Gastroesophageal sphincter (tissue), 4 donors: ENCODE measurements at regions not wholly inside any gene's neighbourhood (a gene's known extent, or its start where the extent isn't known, plus 50 kb on each side); places are given as distances from the start of the nearest gene placed in this dataset.
"Not testable (repeated sequence)": the region's sequence is repeated elsewhere in the genome, so short reads cannot be mapped to it uniquely, and the experiment has no call there.

Experiments
- ATAC-seq: fragments of 150-250 bp; one replicate; pipeline ENCODE4 v1.9.1; 2016; ENCODE audit warnings: mild to moderate bottlenecking, moderate library complexity
- H3K27ac ChIP-seq, 4 donors: fragments of 200-600 bp; sonication (generic) in 3 of 4; 1 replicate in 3 of 4; 2 replicates in 1 of 4; pipeline ENCODE4 v1.5.1; 2016 to 2019
- H3K27me3 ChIP-seq: fragments of 200-600 bp; sonication (generic); one replicate; pipeline ENCODE4 v1.5.1; 2019
- H3K36me3 ChIP-seq, 2 donors: fragments of 200-600 bp; sonication (generic); one replicate each; pipeline ENCODE4 v1.5.1; 2019; ENCODE audit warnings: control low read depth in 1 of 2
- H3K4me1 ChIP-seq, 3 donors: fragments of 200-600 bp; sonication (generic); 1 replicate in 2 of 3; 2 replicates in 1 of 3; pipeline ENCODE4 v1.5.1; 2016 to 2019; ENCODE audit warnings: control low read depth in 2 of 3
- H3K4me3 ChIP-seq, 2 donors: fragments of 200-600 bp; sonication (generic); one replicate each; pipeline ENCODE4 v1.5.1; 2019; ENCODE audit warnings: mild to moderate bottlenecking in 1 of 2, moderate library complexity in 1 of 2
- H3K9me3 ChIP-seq, 3 donors: fragments of 200-600 bp; sonication (generic); one replicate each; pipeline ENCODE4 v1.5.1; 2017 to 2019; ENCODE audit warnings: control low read depth in 2 of 3
- CTCF ChIP-seq, 4 experiments: fragments of 200-600 bp in 2 of 4; fragments of 450-650 bp in 2 of 4; sonication (generic) in 1 of 4; IDR thresholded peaks; one replicate each; pipeline ENCODE4 v1.5.1; 2017 to 2019; ENCODE audit warnings: antibody characterized with exemption in 4 of 4, mild to moderate bottlenecking in 2 of 4, moderate library complexity in 2 of 4
- EP300 ChIP-seq: sonication (generic); formaldehyde crosslinking; IDR thresholded peaks from one replicate; pipeline ENCODE4 v1.6.1; 2017; ENCODE audit warnings: antibody characterized with exemption, mild to moderate bottlenecking
- POLR2A ChIP-seq, 2 donors: fragments of 450-650 bp; IDR thresholded peaks; one replicate each; pipeline ENCODE4 v1.6.1; 2017; ENCODE audit warnings: antibody characterized with exemption in 2 of 2, mild to moderate bottlenecking in 2 of 2, moderate library complexity in 1 of 2
- POLR2AphosphoS5 ChIP-seq: sonication (generic); formaldehyde crosslinking; IDR thresholded peaks from one replicate; pipeline ENCODE4 v1.6.1; 2017; ENCODE audit warnings: antibody characterized with exemption
- WGBS, 2 donors: methylation state at CpG; one replicate each; pipeline ENCODE4 v1.1.5; 2018; ENCODE audit warnings: low coverage in 1 of 2; 5-methylcytosine and 5-hydroxymethylcytosine counted together

GRCh38 chr3:187811585-187812250 is 66.5 kb upstream of the BCL6 start:
- H3K9me3 ChIP-seq = no peaks in the 10 kb centered on the region
- 56 to 61% methylated on average over 3 to 4 of the region's 4 CpGs for WGBS, 2 donors

GRCh38 chr3:187812496-187812895 is 67.2 kb upstream of the BCL6 start:
- ATAC-seq = no peak
- no peak overlapping the region for H3K4me3 ChIP-seq
- 83 to 98% methylated on average over 5 of the region's 5 CpGs for WGBS, 2 donors
- H3K9me3 ChIP-seq = no peaks in the 10 kb centered on the region
- H3K27ac ChIP-seq = no peak overlapping the region
- H3K27me3 ChIP-seq = no peaks in the 10 kb centered on the region
- H3K36me3 ChIP-seq = no peaks in the 10 kb centered on the region
- no peak for TF ChIP-seq POLR2AphosphoS5
- no peak for TF ChIP-seq POLR2A (IDR thresholded peaks at IDR 0.05)
- TF ChIP-seq CTCF (IDR thresholded peaks at IDR 0.05) = no peak
- no peak for TF ChIP-seq EP300
- peaks cover 0 to 14% (median 0%) of the 10 kb centered on the region in 3 donors for H3K4me1 ChIP-seq

More at GRCh38 chr3:187811585-187812250, 66.5 kb upstream of the BCL6 start:
- Histone ChIP-seq H3K36me3 (no peaks in the 10 kb centered on the region), H3K4me1 (peaks cover 0 to 14% (median 0%) of the 10 kb centered on the region in 3 donors), H3K27ac (no peak overlapping the region), H3K27me3 (no peaks in the 10 kb centered on the region), H3K4me3 (no peak overlapping the region)
- TF ChIP-seq POLR2AphosphoS5 (no peak), EP300 (no peak), CTCF (IDR thresholded peaks at IDR 0.05) (no peak), POLR2A (IDR thresholded peaks at IDR 0.05) (no peak)
- no peak for ATAC-seq

GRCh38 chr3:187813198-187813597 is 67.9 kb upstream of the BCL6 start:
- Histone ChIP-seq H3K27me3 (no peaks in the 10 kb centered on the region), H3K9me3 (no peaks in the 10 kb centered on the region), H3K27ac (no peak overlapping the region), H3K4me3 (no peak overlapping the region), H3K4me1 (peaks cover 0 to 14% (median 0%) of the 10 kb centered on the region in 3 donors), H3K36me3 (no peaks in the 10 kb centered on the region)
- no peak for TF ChIP-seq CTCF (IDR thresholded peaks at IDR 0.05)
- no peak for TF ChIP-seq EP300
- no peak for TF ChIP-seq POLR2AphosphoS5
- no peak for TF ChIP-seq POLR2A (IDR thresholded peaks at IDR 0.05)
- WGBS, 2 donors = 86 to 100% methylated on average over 1 of the region's 1 CpG
- ATAC-seq = no peak

GRCh38 chr3:187817766-187818165 is 72.5 kb upstream of the BCL6 start:
- H3K4me1 ChIP-seq, ATAC-seq, H3K4me3 ChIP-seq, H3K36me3 ChIP-seq, H3K9me3 ChIP-seq, H3K27me3 ChIP-seq, H3K27ac ChIP-seq: not testable (repeated sequence)
- 86 to 91% methylated on average over 2 to 3 of the region's 3 CpGs for WGBS, 2 donors

- Histone ChIP-seq H3K9me3 (no peaks in the 10 kb centered on the region), H3K4me1 (no peaks in the 10 kb centered on the region), H3K27ac (no peak overlapping the region), H3K36me3 (no peaks in the 10 kb centered on the region), H3K4me3 (no peak overlapping the region), H3K27me3 (no peaks in the 10 kb centered on the region)
- no peak for TF ChIP-seq CTCF (IDR thresholded peaks at IDR 0.05)
- no peak for TF ChIP-seq EP300
- no peak for TF ChIP-seq POLR2AphosphoS5
- no peak for TF ChIP-seq POLR2A (IDR thresholded peaks at IDR 0.05)
- 100% methylated on average over 1 of the region's 2 CpGs for WGBS, 2 donors
- ATAC-seq = no peak
Measured at GRCh38 chr3:187821616-187822317, 76.5 kb upstream of the BCL6 start.
